PC-9 (cell line): ENCODE measurements at regions not wholly inside any gene's neighbourhood (a gene's known extent, or its start where the extent isn't known, plus 50 kb on each side); places are given as distances from the start of the nearest gene placed in this dataset.

Experiments used
- BruUV-seq: library from RNA; stranded (reverse); fragments of 400-500 nt; replicated peaks from 2 replicates; lab custom pipeline; 2021; lab: Mats Ljungman, UMichigan
- CTCF ChIA-PET: fragments of 300-600 bp; sonication (Branson Sonifier 250); formaldehyde crosslinking; loops from one replicate; lab custom pipeline; 2022; ENCODE audit warnings: antibody characterized with exemption; lab: Charles Lee
- POLR2A ChIA-PET: fragments of 300-600 bp; sonication (Branson Sonifier 250); formaldehyde crosslinking; loops from one replicate; lab custom pipeline; 2022; ENCODE audit warnings: antibody characterized with exemption; ENCODE audit not compliant: unreplicated experiment; lab: Charles Lee
- DNase-seq, 2 experiments: peaks; one replicate each; pipeline versions ENCODE4 v3.0.0 to v3.0.0-alpha.2; 2015 to 2022; ENCODE audit warnings: mixed read lengths in 1 of 2
- H2AFZ ChIP-seq: fragments of 200-600 bp; sonication (generic); 2 replicates; pipeline ENCODE4 v1.8.1; 2017; ENCODE audit warnings: antibody characterized with exemption
- H3F3A ChIP-seq: fragments of 200-600 bp; sonication (generic); 2 replicates; pipeline ENCODE4 v1.8.1; 2017; ENCODE audit warnings: antibody characterized with exemption, mild to moderate bottlenecking, low read depth; ENCODE audit not compliant: insufficient read depth
- H3K27ac ChIP-seq: fragments of 200-600 bp; sonication (generic); 2 replicates; pipeline ENCODE4 v1.6.1; 2016; ENCODE audit warnings: mixed run types
- H3K27me3 ChIP-seq: fragments of 200-600 bp; sonication (generic); 2 replicates; pipeline ENCODE4 v1.6.1; 2016; ENCODE audit warnings: low read depth, mixed run types; ENCODE audit not compliant: insufficient read depth
- H3K36me3 ChIP-seq: fragments of 200-600 bp; sonication (generic); 2 replicates; pipeline ENCODE4 v1.6.1; 2016; ENCODE audit warnings: low read depth, mixed run types
- H3K4me1 ChIP-seq: fragments of 200-600 bp; sonication (generic); replicated peaks from 2 replicates; pipeline ENCODE4 v1.6.1; 2016; ENCODE audit warnings: mixed run types; ENCODE audit not compliant: insufficient read depth
- H3K4me2 ChIP-seq: fragments of 200-600 bp; sonication (generic); 2 replicates; pipeline ENCODE4 v1.6.1; 2017; ENCODE audit warnings: mixed run types
- H3K4me3 ChIP-seq: fragments of 200-600 bp; sonication (generic); 2 replicates; pipeline ENCODE4 v1.6.1; 2016; ENCODE audit warnings: mixed run types
- H3K79me2 ChIP-seq: fragments of 200-600 bp; sonication (generic); 2 replicates; pipeline ENCODE4 v1.6.1; 2017; ENCODE audit warnings: low read depth, mixed run types
- H3K9me2 ChIP-seq: fragments of 200-600 bp; sonication (generic); 2 replicates; pipeline ENCODE4 v1.8.1; 2017; ENCODE audit warnings: mild to moderate bottlenecking; ENCODE audit not compliant: insufficient read depth
- H3K9me3 ChIP-seq: fragments of 200-600 bp; sonication (generic); 2 replicates; pipeline ENCODE4 v1.8.1; 2016; ENCODE audit warnings: low read depth; ENCODE audit not compliant: insufficient read depth
- H4K20me1 ChIP-seq: fragments of 200-600 bp; sonication (generic); 2 replicates; pipeline ENCODE4 v1.8.1; 2017; ENCODE audit not compliant: insufficient read depth
- CTCF ChIP-seq: fragments of 200-600 bp; sonication (generic); conservative IDR thresholded peaks from 2 replicates; pipeline ENCODE4 v1.6.1; 2017; ENCODE audit warnings: mixed run types, antibody characterized with exemption, mild to moderate bottlenecking, moderate library complexity
- EZH2 ChIP-seq: fragments of 200-600 bp; sonication (generic); IDR thresholded peaks from 2 replicates; pipeline ENCODE4 v1.8.0; 2017; ENCODE audit warnings: antibody characterized with exemption, low read depth
- intact Hi-C: fragments of 100-400 bp; cut with micrococcal nuclease; formaldehyde crosslinking; loops from one replicate; pipeline ENCODE4 v1.10.0; 2022; ENCODE audit not compliant: unreplicated experiment

GRCh38 chr3:36215241-36215640, 165.1 kb upstream of the STAC start:
- no peaks in the 10 kb centered on the region for H3K79me2 ChIP-seq
- no peaks in the 10 kb centered on the region for H3K9me2 ChIP-seq
- peaks cover 10% of the 10 kb centered on the region for H3K4me1 ChIP-seq
- ChIA-PET POLR2A (no interaction called here), CTCF (no interaction called here)
- BruUV-seq: no TSS peak
- no peak overlapping the region for H3K4me3 ChIP-seq
- no peak overlapping the region for H2AFZ ChIP-seq
- H4K20me1 ChIP-seq: no peaks in the 10 kb centered on the region
- no peak for DNase-seq
- H3K4me2 ChIP-seq: no peak overlapping the region
- TF ChIP-seq EZH2: no peak
- TF ChIP-seq CTCF: no peak
- no peak overlapping the region for H3K27ac ChIP-seq
- H3K27me3 ChIP-seq: no peaks in the 10 kb centered on the region
- no peaks in the 10 kb centered on the region for H3F3A ChIP-seq
- intact Hi-C loops: no loop called here
- no peaks in the 10 kb centered on the region for H3K36me3 ChIP-seq
- 0 out of 2 replicates have a peak, but pooled peaks cover 3% of the 10 kb centered on the region for H3K9me3 ChIP-seq

GRCh38 chr3:36219398-36219797, 160.9 kb upstream of the STAC start:
- no peak for TF ChIP-seq CTCF
- no peak for TF ChIP-seq EZH2
- no peaks in the 10 kb centered on the region for H3K36me3 ChIP-seq
- no peak for DNase-seq
- no peak overlapping the region for H3K27ac ChIP-seq
- 0 out of 2 replicates have a peak, but pooled peaks cover 3% of the 10 kb centered on the region for H3K9me3 ChIP-seq
- no peaks in the 10 kb centered on the region for H3K4me1 ChIP-seq
- H3K9me2 ChIP-seq: no peaks in the 10 kb centered on the region
- no peak overlapping the region for H2AFZ ChIP-seq
- no TSS peak for BruUV-seq
- no peaks in the 10 kb centered on the region for H3K79me2 ChIP-seq
- H3K4me3 ChIP-seq: no peak overlapping the region
- POLR2A ChIA-PET: no interaction called here
- intact Hi-C loops: no loop called here
- no peaks in the 10 kb centered on the region for H3F3A ChIP-seq
- CTCF ChIA-PET: no interaction called here
- H3K27me3 ChIP-seq: no peaks in the 10 kb centered on the region
- no peaks in the 10 kb centered on the region for H4K20me1 ChIP-seq
- no peak overlapping the region for H3K4me2 ChIP-seq

GRCh38 chr3:36220173-36220572, 160.1 kb upstream of the STAC start:
- Histone ChIP-seq H3K27ac (no peak overlapping the region), H3K36me3 (no peaks in the 10 kb centered on the region), H4K20me1 (no peaks in the 10 kb centered on the region), H3K4me3 (no peak overlapping the region), H3K9me2 (no peaks in the 10 kb centered on the region), H3K9me3 (0 out of 2 replicates have a peak, but pooled peaks cover 3% of the 10 kb centered on the region), H3K4me1 (no peaks in the 10 kb centered on the region), H3K27me3 (no peaks in the 10 kb centered on the region), H3F3A (no peaks in the 10 kb centered on the region), H2AFZ (no peak overlapping the region), H3K79me2 (no peaks in the 10 kb centered on the region), H3K4me2 (no peak overlapping the region)
- POLR2A ChIA-PET: no interaction called here
- BruUV-seq: no TSS peak
- CTCF ChIA-PET: no interaction called here
- TF ChIP-seq EZH2 (no peak), CTCF (no peak)
- intact Hi-C loops: no loop called here
- no peak for DNase-seq
